ENCODE measurements at regions not wholly inside any gene's neighbourhood (a gene's known extent, or its start where the extent isn't known, plus 50 kb on each side); places are given as distances from the start of the nearest gene placed in this dataset.

GRCh38 chr21:28641731-28642130, 350.9 kb downstream of the LTN1 start:
- DNase-seq = no peak

- DNase-seq = no peak
Measured at GRCh38 chr21:28640326-28640725, 352.4 kb downstream of the LTN1 start.

- peak; percentile 20 for DNase-seq
Measured at GRCh38 chr21:28639737-28640136, 352.9 kb downstream of the LTN1 start.

GRCh38 chr21:28636752-28637691, 355.7 kb downstream of the LTN1 start:
- no peak for DNase-seq

- DNase-seq = no peak
Measured at GRCh38 chr21:28635541-28635940, 357.1 kb downstream of the LTN1 start.

- DNase-seq = peak; percentile 18
Measured at GRCh38 chr21:28633839-28634555, 358.7 kb downstream of the LTN1 start.

DNA sequence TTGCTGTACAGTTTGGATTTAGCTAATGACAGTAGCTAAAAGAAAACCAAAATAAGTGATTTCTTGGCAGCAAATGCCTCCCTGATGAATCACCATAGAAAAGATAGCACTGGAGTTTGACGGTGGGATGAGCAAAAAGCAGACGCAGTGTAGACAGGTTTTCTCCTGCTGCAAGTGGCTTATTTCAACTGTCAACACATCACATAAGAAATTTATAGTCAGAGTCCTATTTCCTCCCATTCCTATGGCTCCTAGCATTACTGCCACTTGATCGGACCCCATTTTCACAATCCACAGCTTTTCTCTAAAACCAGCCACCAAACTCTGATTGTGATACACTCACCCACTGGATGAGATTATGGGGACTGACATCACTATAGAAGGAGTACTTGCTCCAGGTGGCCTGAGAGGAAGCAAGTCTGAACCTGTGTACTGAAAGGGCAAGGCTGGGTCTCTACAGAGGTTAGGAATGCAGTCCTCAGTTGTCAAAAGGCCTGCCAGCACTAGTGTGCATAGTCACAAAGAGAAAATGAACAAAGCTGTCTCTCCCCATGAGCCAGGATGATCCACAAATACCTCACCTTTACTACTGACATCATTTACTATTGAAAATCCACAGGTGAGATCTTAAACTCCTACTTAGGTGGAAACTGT, 359.8 kb downstream of the LTN1 start:
- DNase-seq = peak; percentile 25

DNA sequence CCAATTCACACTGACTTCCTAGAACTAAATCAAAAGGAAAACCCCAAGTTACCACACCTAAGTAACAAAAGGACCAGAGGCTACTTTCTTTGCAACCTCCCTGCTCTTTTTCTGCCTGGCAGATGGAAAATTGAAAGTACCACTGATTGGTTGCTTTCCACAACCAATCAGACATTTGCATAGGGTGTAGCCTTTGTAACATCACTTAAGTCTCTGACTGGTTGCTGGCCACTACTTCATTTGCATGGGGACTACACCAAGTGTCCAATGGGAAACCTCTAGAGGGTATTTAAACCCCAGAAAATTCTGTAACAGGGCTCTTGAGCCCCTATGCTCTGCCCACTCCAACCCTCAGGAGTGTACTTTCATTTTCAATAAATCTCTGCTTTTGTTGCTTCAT, 365.0 kb downstream of the LTN1 start:
- no peak for DNase-seq

DNA sequence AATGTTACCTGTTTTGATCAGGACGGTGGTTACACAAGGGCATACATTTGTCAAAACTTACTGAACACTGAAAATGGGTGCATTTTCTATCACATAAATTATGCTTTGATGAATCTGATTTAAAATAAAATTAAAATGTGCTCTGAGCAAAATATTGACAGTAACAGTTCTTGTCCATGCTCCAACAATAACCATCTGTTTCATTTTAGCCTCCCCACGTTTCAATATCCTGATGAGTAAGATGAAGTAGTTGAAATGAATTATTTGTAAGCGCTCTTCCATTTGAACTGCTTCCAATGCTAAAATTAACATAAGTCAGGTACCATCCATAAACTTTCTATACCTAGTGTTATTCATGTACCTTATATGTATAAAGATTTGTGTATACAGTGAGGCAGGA, 365.4 kb downstream of the LTN1 start:
- DNase-seq = peak; percentile 26

DNA sequence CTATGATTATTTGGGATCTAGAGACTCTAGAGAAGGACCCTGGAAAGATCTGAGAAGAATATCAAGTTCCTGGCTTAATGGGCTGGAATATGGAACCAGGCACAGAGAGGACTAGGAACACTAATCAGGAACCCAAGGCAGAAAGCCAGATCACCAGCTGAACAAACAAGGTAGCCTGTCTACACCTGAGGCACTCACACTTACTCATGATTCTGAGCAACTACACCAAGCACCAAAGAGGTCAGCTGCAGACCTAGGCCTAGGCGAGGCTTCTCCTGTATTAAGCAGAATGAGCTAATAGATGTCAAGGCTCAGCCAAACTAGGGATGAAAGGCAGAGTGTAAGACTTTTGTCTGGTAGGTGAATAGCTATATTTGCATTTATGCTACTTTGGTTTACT, 368.1 kb downstream of the LTN1 start:
- DNase-seq = no peak

DNA sequence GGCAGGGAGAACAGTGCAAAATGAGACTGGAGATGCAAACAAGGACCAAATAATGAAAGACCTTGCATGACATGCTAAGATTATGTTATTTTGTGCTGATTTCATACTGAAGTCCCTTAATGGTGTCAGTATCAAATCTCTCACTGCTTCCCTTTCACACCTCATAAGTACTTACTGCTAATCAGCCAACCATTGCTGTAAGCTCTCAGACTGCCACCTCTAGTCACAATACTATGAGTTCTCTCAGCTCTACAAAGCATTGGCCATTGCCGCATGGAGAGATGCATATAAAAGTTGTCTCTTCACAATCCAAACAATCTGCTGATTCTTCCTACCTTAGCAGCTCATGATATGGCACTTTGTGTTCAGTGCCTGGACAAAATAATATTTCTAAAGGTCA, 375.4 kb downstream of the LTN1 start:
- DNase-seq = no peak

- DNase-seq = no peak
Measured at GRCh38 chr21:28615276-28615675, 377.4 kb downstream of the LTN1 start.

DNA sequence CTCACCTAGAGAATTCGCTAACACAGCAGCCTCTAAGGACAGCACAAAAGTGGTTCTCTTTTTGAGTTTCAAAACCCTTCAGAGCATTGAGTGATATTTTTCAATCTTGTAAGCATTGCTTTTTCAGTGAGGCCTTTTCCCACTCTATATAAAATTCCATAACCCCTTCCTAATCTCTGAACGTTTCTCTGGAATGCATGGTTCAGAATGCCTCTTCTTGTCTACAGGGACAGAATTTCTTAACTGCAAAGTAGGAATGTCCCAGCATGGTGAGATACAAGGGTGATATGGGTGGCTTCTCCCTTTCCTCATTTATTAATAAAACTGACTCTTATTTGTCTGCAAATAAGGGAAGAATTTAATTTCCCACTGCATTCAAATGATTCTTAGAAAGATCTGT, 377.9 kb downstream of the LTN1 start:
- DNase-seq = peak; percentile 20

- DNase-seq = no peak
Measured at GRCh38 chr21:28608646-28609045, 384.0 kb downstream of the LTN1 start.

DNA sequence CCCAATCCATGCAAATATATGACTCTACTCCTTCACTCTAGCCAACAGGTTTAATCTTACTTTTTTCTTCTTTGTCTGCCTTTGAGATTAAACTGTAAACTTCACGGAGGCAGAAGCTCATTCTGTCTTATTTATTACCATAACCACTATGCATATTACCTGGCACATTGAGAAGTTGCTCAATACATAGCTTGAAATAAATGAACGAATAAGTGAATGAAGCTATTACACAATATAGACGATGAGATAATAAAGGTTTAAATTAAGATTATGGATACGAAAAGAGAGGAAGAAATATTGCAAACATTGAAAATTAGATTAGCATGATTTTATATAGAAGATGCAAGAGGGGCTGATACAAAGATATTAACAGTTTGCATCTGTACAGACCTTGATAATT, 385.1 kb downstream of the LTN1 start:
- DNase-seq = no peak

GRCh38 chr21:28604946-28605537, 387.6 kb downstream of the LTN1 start:
- DNase-seq = peak; percentile 89

GRCh38 chr21:28602546-28602945, 390.1 kb downstream of the LTN1 start:
- DNase-seq = no peak

- no peak for DNase-seq
Measured at GRCh38 chr21:28598214-28598613, 394.5 kb downstream of the LTN1 start.

DNA sequence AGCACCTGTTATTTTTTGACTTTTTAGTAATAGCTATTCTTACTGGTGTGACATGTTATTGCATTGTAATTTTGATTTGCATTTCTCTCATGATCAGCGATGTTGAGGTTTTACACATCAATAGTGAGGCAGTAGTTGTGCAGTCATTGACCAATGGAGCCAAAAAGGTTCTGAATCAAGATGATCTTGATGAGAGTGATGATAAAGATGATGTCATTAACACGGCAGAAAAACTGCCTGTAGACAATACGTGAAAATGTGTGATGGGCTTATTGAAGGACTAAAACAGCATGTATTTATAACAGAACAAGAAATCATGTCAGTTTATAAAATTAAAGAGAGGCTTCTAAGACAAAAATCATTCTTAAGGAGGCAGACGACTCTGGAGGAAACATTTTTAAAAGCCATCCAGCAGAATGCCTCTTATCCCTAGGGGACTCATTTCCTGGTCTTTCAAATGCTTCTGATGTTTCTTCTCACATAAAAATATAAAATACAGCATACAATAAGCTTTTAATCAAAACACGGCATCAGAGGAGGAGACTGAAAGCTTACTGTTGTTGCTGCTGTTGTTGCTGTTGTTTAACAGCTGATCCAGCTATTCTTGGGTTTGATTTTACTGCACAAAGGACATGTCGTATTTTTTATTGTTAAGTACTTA, 400.3 kb downstream of the LTN1 start:
- DNase-seq = peak; percentile 86

GRCh38 chr21:28590676-28591075, 402.0 kb downstream of the LTN1 start:
- DNase-seq = peak; percentile 90

- DNase-seq = no peak
Measured at GRCh38 chr21:28590026-28590425, 402.7 kb downstream of the LTN1 start.

DNA sequence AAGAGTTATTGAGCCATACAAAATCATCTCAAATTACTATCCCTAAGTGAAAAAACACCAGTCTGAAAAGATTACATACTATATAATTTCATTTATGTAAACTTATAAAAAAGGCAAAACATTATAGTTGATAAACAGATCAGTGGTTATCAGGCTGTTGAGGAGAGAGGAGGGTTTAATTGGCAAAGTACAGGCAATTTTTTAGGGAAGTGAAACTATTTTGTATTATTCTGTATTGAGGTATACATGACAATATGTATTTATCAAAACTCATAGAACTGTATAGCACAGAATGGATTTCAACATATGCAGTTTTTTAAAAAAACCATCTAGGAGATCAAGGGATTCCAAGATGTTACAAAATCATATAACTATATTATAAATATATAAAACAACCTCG, 403.7 kb downstream of the LTN1 start:
- no peak for DNase-seq
